Endothelial cell of umbilical vein (primary cell): ENCODE measurements at regions not wholly inside any gene's neighbourhood (a gene's known extent, or its start where the extent isn't known, plus 50 kb on each side); places are given as distances from the start of the nearest gene placed in this dataset.

Source experiments
- BruUV-seq: library from RNA; stranded (reverse); fragments of 400-500 nt; replicated peaks from 2 replicates; lab custom pipeline; 2021; lab: Mats Ljungman, UMichigan
- CTCF ChIA-PET: fragments of 300-600, 350-600 bp; sonication (Branson Sonifier 250); formaldehyde crosslinking; loops from one replicate; lab custom pipeline; 2021; ENCODE audit warnings: antibody characterized with exemption, inconsistent platforms; lab: Charles Lee
- POLR2A ChIA-PET: fragments of 300-600, 350-600 bp; sonication (Branson Sonifier 250); formaldehyde crosslinking; loops from one replicate; lab custom pipeline; 2021; ENCODE audit warnings: antibody characterized with exemption, inconsistent platforms; lab: Charles Lee
- DNase-seq: peaks from one replicate; pipeline ENCODE4 v3.0.0-alpha.2; 2011; ENCODE audit warnings: low read depth, low spot score
- FAIRE-seq: peaks from 2 replicates; lab custom pipeline; 2011; peaks lifted over from hg19 to GRCh38; lab: Jason Lieb, UNC
- H2AFZ ChIP-seq: 2 replicates; pipeline ENCODE4 v1.6.0; 2012; ENCODE audit warnings: low read depth, low read length, control low read depth, inconsistent platforms
- H3K27ac ChIP-seq: 2 replicates; pipeline ENCODE4 v1.5.1; 2011; ENCODE audit warnings: low read depth, mild to moderate bottlenecking, control low read depth, low read length, moderate library complexity; ENCODE audit not compliant: insufficient read depth
- H3K27me3 ChIP-seq, 2 experiments: 2 replicates each; pipeline versions ENCODE4 v1.6.0 to v1.6.1; 2011; ENCODE audit warnings: low read length in 2 of 2, mixed read lengths in 1 of 2; ENCODE audit not compliant: control insufficient read depth in 2 of 2, insufficient read depth in 2 of 2
- H3K36me3 ChIP-seq, 2 experiments: 2 replicates in 1 of 2; 3 replicates in 1 of 2; pipeline ENCODE4 v1.5.1; 2011; ENCODE audit warnings: low read length in 2 of 2, mild to moderate bottlenecking in 1 of 2, moderate library complexity in 1 of 2; ENCODE audit not compliant: control insufficient read depth in 2 of 2, insufficient read depth in 2 of 2; ENCODE audit errors: extremely low read depth in 1 of 2
- H3K4me1 ChIP-seq: 3 replicates; pipeline ENCODE4 v1.5.1; 2011; ENCODE audit warnings: mild to moderate bottlenecking, low read length; ENCODE audit not compliant: control insufficient read depth, insufficient read depth; ENCODE audit errors: extremely low read depth
- H3K4me2 ChIP-seq: 2 replicates; pipeline ENCODE4 v1.6.1; 2011; ENCODE audit warnings: low read length, control low read depth, mixed read lengths; ENCODE audit not compliant: insufficient read depth
- H3K4me3 ChIP-seq, 3 experiments: fragments of 200-600 bp in 1 of 3; sonication (generic), shearing (Covaris generic) in 1 of 3; replicated peaks in 1 of 3; 2 replicates each; pipeline ENCODE4 v1.5.1; 2011 to 2016; ENCODE audit warnings: control low read depth in 3 of 3, low read length in 3 of 3, mild to moderate bottlenecking in 2 of 3, inconsistent platforms in 1 of 3, low read depth in 1 of 3, moderate library complexity in 1 of 3; ENCODE audit not compliant: insufficient read depth in 1 of 3
- H3K79me2 ChIP-seq: 2 replicates; pipeline ENCODE4 v1.6.0; 2012; ENCODE audit warnings: low read length, inconsistent platforms; ENCODE audit not compliant: control insufficient read depth, insufficient read depth
- H3K9ac ChIP-seq: replicated peaks from 2 replicates; pipeline ENCODE3; 2011; ENCODE audit warnings: low read length, control low read depth; ENCODE audit not compliant: insufficient read depth; ENCODE audit errors: extremely low read depth
- H3K9me1 ChIP-seq: replicated peaks from 3 replicates; pipeline ENCODE4 v1.6.0; 2011; ENCODE audit warnings: mild to moderate bottlenecking, low read length; ENCODE audit not compliant: control insufficient read depth, insufficient read depth; ENCODE audit errors: extremely low read depth
- H3K9me3 ChIP-seq: replicated peaks from 2 replicates; pipeline ENCODE4 v1.5.1; 2012; ENCODE audit warnings: low read length, inconsistent platforms; ENCODE audit not compliant: control insufficient read depth, insufficient read depth
- H4K20me1 ChIP-seq: replicated peaks from 2 replicates; pipeline ENCODE3; 2011; ENCODE audit warnings: mild to moderate bottlenecking, low read length; ENCODE audit not compliant: control insufficient read depth, insufficient read depth; ENCODE audit errors: extremely low read depth
- CTCF ChIP-seq, 2 donors: IDR thresholded peaks; 1 replicate in 1 of 2; 2 replicates in 1 of 2; pipeline ENCODE4 v1.5.1; 2011; ENCODE audit warnings: low read length in 2 of 2, mild to moderate bottlenecking in 2 of 2, moderate library complexity in 2 of 2, control low read depth in 1 of 2, inconsistent platforms in 1 of 2, low read depth in 1 of 2; ENCODE audit not compliant: insufficient read depth in 1 of 2; ENCODE audit errors: extremely low read depth in 1 of 2
- EZH2 ChIP-seq: IDR thresholded peaks from 2 replicates; pipeline ENCODE4 v1.6.1; 2012; ENCODE audit warnings: borderline replicate concordance, low read depth, mild to moderate bottlenecking, moderate library complexity, low read length, inconsistent platforms; ENCODE audit not compliant: severe bottlenecking
- FOS ChIP-seq: IDR thresholded peaks from 2 replicates; pipeline ENCODE4 v1.6.1; 2011; ENCODE audit warnings: mild to moderate bottlenecking, low read length, moderate library complexity, borderline replicate concordance; ENCODE audit not compliant: insufficient read depth
- GATA2 ChIP-seq: IDR thresholded peaks from 2 replicates; pipeline ENCODE4 v1.7.0; 2011; ENCODE audit warnings: low read depth, mild to moderate bottlenecking, moderate library complexity, mixed read lengths, low read length; ENCODE audit not compliant: insufficient read length, insufficient read depth
- JUN ChIP-seq: IDR thresholded peaks from 2 replicates; pipeline ENCODE4 v1.6.1; 2011; ENCODE audit warnings: borderline replicate concordance, low read depth; ENCODE audit not compliant: insufficient read length, insufficient read depth
- MAX ChIP-seq: IDR thresholded peaks from 2 replicates; pipeline ENCODE4 v1.6.1; 2011; ENCODE audit not compliant: insufficient read depth, insufficient read length
- MYC ChIP-seq: IDR thresholded peaks from one replicate; pipeline ENCODE4 v1.6.1; 2011; ENCODE audit warnings: mild to moderate bottlenecking, low read depth, low read length
- POLR2A ChIP-seq: IDR thresholded peaks from 2 replicates; pipeline ENCODE4 v1.6.1; 2012; ENCODE audit warnings: low read depth, mild to moderate bottlenecking, control low read depth, low read length
- POLR2AphosphoS5 ChIP-seq: IDR thresholded peaks from 2 replicates; pipeline ENCODE4 v1.6.1; 2012; ENCODE audit warnings: low read depth, mild to moderate bottlenecking, control low read depth, low read length, moderate library complexity; ENCODE audit not compliant: insufficient read depth
- dilution Hi-C: fragments of 300-500 bp; cut with MboI; formaldehyde crosslinking; loops from one replicate; pipeline ENCODE4 v1.15.0; 2019; ENCODE audit warnings: low sequenced_read_pairs; ENCODE audit not compliant: extremely low pct_ligation_motif_present
- intact Hi-C: fragments of 100-400 bp; cut with micrococcal nuclease; formaldehyde crosslinking; loops from one replicate; pipeline ENCODE4 v1.10.0; 2022

- Histone ChIP-seq H3K9me3 (no peaks in the 10 kb centered on the region), H3K4me1 (no peaks in the 10 kb centered on the region), H3K4me2 (no peak overlapping the region), H3K79me2 (no peaks in the 10 kb centered on the region), H3K27me3 (no peaks in the 10 kb centered on the region), H3K27ac (no peak overlapping the region), H3K4me3 (no peak overlapping the region), H4K20me1 (no peaks in the 10 kb centered on the region), H3K9me1 (no peaks in the 10 kb centered on the region), H3K9ac (no peak overlapping the region), H2AFZ (no peak overlapping the region), H3K36me3 (no peaks in the 10 kb centered on the region)
- FAIRE-seq (no peak), DNase-seq (no peak)
- no TSS peak for BruUV-seq
- POLR2A ChIA-PET: no interaction called here
- TF ChIP-seq EZH2 (no peak), MAX (no peak), MYC (no peak), FOS (no peak), GATA2 (no peak), POLR2AphosphoS5 (no peak), CTCF (IDR thresholded peaks at IDR 0.05; ENCODE audit: extremely low read depth in 1 of 2, insufficient read depth in 1 of 2, low read depth in 1 of 2, low read length in 2 of 2) (no peak), POLR2A (no peak), JUN (no peak)
- intact Hi-C loops (no loop called here), dilution Hi-C loops (no loop called here)
- CTCF ChIA-PET: no interaction called here
Observed at GRCh38 chr5:43996221-43996620, 393.0 kb downstream of the FGF10 start.
